Stimulated activated CD8-positive, alpha-beta memory T cell treated with anti-CD3 and anti-CD28 coated beads, Interleukin-2, amount 100 ng/mL, for 1 hour (primary cell): ENCODE measurements at regions not wholly inside any gene's neighbourhood (a gene's known extent, or its start where the extent isn't known, plus 50 kb on each side); places are given as distances from the start of the nearest gene placed in this dataset.
"Not testable (repeated sequence)": the region's sequence is repeated elsewhere in the genome, so short reads cannot be mapped to it uniquely, and the experiment has no call there.

Experiments used
- DNase-seq, 2 donors: peaks; one replicate each; pipeline ENCODE4 v3.0.0-alpha.2; 2020; ENCODE audit warnings: low read depth in 2 of 2

DNA sequence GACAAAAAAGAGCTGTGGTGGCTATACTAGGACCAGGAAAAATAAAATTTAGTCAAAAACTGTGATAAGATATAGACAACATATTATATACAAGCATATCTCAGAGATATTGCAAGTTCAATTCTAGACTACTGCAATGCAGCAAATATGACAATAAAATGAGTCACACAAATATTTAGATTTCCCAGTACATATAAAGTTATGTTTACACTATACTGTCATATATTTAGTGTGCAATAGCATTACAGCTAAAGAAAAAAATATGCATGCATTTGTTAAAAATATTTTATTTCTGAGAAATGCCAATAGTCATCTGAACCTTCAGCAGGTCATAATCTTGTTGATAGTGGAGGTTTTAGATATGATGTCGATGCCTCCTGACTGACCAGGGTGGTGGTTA lies 72.1 kb downstream of the AKR1C4 start:
- no peak for DNase-seq

DNA sequence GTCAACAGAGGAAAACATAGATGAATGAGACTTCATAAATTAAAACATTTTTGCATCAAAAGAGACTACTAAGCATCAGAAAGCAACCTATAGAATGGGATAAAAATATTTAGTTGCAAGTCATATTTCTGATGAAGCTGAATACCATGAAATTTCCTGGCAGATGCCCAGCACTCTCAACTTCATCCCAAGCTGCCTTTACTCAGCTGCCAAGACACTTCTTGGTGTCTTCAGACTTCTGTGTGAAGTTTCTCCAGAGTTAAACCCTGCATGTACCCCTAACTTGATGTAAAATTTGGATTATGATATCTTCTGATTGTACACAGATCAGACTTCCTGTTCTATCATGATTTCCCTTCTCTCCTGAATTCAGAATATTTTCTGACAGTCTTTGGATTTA lies 73.2 kb downstream of the AKR1C4 start:
- DNase-seq = no peak

DNA sequence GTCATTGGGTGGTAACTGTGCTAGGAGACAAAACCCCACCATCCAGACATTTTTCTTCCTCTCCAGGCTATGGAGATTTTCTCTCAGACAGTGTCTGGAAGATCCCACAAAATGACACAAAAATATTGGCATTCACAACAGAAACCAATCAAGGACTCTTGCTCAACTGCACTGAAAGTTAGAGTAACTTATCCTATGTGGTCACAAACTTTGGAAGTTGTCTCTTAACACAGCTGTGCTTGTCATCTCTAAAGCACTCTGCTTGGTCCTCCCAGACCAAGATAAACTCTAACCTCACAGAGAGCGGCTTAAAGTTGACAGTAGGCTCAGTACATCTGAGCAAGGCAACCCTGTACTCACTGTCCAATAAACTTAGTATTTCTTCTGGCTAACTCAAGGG lies 74.9 kb downstream of the AKR1C4 start:
- no peak for DNase-seq

DNA sequence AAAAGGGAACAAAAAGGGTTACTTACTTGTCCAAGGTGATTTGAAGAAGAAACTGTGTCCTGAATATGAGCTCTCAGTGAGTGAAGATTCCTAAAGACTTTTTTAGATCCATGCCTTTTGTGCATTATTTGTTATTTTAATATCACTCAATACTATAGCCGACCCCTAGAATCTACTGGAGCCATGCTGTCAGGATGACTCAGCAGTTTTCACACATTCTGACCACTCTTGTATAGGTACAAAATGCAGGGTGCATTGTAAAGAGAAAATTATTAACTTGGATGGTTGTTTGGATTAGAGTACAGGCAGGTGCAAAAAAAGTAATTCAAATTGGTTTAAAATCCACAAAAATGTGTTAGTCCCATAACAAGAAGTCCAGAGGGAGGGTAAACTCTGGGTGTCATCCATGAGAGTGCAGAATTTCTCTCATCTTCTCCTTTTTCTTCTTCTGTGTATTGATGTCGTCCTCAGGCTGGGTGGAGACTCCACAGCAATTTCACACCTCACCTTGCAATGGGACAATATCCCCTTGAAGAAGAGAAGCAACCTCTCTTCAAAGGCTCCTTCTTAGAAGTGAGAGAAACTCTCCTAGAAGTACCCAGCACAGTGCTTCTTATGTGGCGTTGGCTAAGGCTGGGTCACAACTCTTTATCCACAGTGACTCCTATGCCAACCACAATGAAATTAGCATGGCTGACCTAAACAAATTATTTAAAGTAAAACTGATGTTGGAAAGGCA lies 75.6 kb downstream of the AKR1C4 start:
- DNase-seq = no peak

DNA sequence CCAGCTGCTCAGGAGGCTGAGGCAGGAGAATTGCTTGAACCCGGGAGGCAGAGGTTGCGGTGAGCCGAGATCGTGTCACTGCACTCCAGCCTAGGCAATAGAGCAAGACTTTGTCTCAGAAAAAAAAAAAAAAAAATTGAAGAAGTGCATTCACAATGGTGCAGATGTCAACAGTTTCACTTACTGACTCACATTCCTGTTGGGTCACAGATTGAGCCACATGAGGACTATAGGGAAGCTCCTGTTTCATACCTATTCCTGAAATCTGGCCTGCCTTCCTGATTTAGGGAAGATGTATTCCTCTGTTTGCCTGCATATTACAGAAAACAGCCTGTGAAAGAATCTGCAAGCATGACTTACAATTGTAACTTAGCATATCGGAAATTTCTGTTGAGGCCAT lies 78.2 kb downstream of the AKR1C4 start:
- DNase-seq = no peak

DNA sequence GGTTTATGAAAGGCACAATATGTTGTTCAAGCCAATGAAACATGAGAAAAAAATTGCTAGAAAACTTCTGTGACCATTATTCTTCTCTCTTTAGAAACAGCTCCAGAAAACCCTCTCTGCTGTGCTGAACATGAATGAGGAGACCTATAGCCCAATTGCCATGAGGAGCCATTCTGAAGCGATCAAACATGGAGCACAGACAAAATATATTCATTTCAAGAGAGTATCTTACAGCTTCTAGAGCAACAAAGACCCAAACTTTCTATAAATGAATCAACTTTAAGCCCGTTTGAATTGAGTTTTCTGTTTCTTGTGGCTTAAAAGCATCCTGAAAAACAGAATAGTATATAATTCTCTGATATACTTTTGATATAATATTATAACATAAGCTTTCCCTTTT lies 83.4 kb upstream of the UCN3 start:
- DNase-seq = no peak

DNA sequence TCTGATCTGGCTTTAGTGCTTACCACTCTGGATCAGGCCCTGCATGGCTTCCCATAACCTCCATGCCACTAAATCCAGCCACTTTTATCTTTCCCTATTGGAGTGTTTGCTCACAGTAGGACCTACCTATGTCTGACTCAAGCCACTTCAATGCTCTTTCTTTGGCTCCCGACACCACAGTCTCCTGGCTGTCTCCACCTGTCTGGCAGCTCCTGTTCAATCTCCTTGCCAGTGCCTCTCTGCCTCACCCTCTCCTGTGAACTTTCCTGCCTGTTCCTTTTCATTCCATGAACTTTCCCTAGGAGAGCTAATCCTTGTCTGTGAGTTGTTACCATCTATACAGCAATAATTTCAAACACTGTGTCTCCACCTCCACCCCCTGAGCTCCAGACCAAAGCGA lies 82.6 kb upstream of the UCN3 start:
- DNase-seq = no peak

DNA sequence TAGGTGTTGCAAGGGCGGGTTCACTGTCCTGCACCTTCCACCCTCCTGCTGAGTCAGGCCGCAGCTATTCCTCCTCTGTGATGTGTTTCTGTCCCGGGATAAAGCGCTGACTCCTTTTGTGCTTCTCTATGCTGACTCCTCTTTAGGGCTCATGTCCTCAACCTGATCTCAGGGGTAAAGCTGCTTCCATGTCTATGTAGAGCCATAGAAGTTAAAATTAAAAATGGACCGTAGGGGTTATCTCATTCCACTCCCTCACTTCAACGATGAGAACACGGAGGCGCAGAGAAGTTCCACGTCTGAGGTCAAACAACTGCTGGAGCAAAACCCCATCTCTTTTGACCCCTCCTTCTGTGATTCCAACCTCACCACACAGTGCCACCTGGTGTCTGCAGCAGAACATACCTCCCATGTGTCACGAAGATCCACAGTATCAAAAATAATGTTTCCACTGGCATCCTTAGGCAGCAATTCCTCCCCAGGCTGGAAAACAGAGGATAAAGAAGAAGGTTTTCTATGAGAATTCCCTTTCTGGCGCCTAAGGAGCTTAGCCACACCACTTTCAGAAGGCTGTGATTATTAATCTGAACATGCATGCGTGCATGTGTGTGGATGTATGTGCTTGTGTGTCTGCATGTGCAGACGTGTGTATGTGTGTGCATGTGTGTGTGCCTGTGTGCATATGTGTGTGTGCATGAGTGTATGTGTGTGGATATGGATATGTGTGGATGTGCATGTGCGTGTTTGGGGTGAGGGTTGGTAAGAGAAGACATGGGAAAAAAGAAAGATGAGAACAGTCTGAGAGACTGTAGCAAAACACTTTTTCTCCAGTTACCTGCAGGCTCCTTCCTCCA lies 81.2 kb upstream of the UCN3 start:
- DNase-seq = peak in 1 of 2 donors; percentile 23

DNA sequence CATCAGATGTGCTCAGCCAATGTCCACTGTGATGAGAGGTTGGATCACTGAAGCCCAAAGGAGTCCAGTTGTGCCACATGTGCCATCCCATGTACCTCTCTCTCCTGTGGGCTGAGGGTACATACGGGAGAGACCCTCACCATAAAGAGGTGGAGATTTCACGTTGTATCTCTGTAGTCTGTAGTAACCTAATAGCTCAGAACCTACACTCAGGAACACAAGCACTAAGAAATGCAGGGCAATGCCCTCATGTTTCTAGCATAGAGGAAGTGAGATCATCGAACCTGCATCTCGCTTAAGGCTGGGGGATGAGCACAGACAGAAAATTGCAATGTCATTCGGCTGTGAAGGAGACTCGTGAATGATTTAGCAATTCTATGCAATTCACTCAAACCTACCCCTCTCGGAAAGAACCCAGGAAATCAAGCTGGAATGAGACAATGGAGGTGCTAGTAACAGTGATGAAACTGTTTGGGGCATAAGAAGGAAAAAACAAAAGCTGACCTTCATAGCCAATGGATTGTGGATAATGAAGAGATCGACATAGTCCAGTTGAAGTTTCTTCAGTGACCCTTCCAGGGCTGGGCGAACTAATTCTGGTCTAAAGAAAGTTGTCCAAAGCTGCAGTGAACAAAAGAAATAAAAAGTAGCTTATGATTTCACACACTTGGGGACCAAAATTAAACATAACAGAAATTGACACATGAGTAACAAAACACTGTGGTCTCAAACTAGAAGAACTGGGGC lies 80.3 kb upstream of the UCN3 start:
- DNase-seq = no peak

DNA sequence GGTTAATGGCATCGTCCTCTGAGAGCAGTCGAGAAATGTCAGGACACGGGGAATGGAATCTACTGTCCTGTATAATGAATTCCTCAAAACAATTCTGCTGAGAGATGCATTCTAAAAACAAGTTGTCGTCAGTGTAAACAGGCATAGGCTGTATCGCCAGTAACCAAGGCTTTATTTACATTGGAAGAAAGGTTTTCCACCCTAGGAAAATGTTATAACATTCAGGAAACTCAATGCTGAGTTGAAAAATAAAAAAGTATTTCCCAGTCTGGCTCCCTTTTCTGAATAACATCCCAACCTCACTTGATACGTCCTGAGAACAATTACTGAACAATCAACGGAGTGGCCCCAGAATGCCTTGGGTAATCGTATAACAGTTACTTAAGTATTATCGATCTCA lies 79.6 kb upstream of the UCN3 start:
- DNase-seq = no peak

DNA sequence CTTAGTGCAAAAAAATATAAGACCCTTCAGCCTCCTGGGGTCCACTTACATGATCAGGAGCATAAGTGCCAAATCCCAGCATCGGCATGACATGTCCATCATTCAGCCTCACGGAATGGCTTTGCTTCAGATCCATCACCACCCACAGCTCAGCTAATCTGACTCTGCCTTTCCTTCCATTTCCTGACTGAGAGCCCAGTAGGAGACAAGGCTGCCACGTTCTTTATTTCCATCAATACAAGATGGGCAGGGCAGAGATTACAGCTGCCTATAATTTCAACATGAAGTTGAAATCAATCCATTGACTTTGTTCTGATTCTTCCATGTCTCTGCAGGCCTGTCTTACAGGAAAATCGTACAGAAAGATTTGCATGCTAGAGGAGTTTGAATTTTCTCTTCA lies 76.4 kb upstream of the UCN3 start:
- DNase-seq = no peak

DNA sequence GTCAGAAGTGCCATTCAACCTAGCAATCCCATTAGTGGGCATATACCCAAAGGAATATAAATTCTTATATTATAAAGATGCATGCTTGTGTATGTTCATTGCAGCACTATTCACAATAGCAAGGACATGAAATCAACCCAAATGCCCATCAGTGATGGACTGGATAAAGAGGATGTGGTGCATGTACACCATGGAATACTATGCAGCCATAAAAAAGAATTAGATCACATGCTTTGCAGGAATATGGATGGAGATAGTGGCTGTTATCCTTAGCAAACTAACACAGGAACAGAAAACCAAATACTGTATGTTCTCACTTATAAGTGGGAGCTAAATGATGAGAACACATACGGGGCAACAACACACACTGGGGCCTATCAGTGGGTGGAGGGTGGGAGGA lies 75.5 kb upstream of the UCN3 start:
- DNase-seq = not testable (repeated sequence)

DNA sequence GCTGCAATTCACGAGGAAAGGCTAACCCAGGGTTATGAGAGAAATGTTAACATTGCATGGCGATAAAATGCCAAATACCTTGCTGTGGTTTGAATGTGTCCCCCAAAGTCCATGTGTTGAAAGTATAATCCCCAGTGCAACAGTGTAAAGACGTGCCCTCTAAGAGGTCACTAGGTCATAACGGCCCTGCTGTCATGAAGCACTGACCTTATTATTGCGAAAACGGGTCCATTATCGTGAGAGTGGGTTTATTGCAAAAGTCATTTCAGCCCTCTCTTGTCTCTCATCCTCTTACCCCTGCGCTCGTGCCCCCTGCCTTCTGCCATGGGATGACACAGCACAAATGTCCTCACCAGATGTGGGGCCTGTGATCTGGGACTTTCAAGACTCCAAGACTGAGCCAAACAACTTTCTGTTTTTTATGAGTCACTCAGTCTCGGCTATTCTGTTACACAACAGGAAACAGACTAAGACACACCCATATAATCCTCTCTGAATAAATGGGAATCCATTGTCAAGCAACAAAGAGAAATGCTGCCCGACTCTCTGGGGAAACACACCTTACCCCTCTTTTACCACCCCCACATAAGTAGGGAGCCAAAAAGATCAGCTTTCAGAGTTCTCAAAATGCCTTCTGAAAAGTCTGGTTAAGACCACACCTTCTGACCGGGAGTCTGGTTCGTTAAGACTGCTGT lies 73.1 kb upstream of the UCN3 start:
- peak in 1 of 2 donors; percentile 11 for DNase-seq

DNA sequence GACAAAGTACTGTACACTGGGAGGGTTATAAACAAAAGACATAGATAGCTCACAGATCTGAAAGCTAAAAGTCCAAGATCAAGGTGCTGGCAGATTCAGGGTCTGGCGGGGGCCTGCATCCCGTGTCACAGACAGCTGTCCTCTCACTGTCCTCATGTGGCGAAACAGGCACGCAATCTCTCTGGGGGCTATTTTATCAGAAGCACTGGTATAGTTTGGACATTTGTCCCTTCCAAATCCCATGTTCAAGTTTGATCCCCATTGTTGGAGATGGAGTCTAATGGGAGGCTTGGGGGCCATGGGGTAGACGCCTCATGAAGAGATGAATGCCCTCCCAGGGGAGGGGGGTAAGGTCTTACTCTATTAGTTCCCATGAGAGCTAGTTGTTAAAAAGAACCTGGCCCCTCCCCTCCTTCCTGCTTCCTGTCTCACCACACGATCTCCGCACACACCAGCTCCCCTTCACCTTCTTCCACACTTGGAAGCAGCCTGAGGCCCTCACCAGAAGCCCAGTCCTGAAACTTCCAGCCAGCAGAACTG lies 72.5 kb upstream of the UCN3 start:
- DNase-seq = peak in 1 of 2 donors; percentile 16

DNA sequence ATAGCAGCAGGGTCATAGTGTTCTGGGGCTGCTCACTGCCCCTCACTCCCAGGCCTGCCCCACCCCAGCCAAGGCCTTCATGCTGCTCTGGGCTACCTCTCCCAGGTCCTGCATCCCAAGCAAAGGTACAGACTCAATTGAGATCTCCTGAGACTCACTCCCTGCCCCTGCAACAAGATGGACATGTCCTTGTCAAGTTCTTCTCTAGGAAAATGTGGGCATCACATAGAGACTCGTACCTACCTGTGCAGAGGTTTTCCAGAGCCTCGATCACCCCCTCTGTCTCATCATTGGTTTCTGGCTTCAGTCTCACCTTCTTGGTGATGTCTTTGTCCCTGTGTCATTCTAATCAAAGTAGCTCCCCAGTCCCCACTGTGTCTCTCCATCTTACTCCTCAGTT lies 71.8 kb upstream of the UCN3 start:
- not testable (repeated sequence) for DNase-seq

DNA sequence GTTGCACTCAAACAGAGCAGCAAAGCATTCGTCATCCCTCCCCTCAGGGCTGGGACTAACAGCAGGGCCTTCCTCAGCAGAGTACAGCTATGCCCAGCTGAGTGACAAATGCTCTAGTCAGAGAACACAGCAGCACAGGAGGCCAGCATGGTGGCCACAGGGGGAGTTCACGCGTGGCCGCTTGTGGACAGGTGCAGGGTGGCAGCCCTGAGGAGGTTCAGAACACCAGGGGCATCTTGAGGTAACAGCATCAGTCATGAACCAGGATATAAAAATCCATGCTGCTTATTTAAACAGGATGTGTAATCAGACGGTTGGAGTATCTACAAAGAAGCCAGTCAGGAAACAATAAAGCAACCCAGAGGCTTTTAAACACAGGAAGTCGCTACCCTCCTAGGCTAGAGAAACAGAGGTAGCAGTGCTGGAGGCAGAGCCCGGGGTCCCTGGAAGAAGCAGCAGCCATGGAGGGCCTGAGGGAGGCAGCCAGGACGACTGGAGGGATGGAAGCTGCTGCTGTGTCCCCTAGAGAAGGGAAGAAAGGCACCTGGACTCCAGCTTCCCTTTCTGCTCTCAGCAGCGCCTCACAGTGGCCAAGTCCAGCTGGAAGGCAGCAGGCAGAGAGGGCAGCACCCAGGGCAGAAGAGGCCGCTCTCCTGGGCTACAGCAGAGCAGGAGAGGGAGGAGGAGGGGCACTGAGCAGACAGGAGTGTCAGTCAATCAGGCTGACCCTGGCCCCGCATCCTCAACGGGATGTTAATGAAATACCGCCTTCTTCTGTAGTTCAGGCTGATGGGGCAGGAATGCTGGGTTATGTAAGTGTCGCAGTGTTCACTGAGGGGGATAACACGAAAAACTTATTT lies 70.8 kb upstream of the UCN3 start:
- peak in 1 of 2 donors; percentile 46 for DNase-seq

DNA sequence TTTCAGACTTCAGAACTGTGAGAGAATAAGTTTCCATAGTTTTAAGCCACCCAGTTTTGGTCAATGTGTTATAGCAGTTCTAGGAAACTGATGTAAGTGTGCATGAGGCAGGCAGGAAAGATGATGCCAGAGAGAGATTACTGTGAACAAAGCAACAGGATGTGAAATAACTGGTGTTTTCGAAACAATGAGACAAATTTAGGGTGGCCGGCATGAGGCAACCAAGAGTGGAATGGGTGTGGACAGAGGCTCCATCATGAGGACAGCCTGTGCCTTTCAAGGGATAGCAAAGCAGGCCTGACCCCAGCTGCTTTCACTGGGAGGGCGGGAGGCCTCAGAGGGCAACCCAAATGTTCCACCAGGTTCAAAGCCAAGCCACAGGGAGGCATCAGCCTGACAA lies 67.3 kb upstream of the UCN3 start:
- DNase-seq = no peak

DNA sequence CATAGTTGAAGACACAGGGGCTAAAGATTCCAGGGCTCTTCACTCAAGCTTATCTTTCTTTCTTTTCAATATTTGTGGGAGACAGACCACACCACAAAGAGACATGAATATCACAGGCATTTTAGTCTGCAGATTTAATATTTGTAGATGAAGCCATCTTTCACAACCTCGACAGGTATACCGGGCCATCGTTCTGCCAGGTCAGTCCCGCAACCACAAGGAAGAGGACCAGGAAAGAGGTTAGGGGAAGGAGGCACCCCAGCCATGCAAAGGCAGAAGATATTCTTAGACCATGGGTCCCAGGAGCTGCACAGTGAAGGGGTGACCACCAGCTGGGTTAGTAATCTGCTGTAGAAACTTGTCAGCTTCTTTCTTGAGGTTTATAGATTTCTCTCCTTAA lies 66.8 kb upstream of the UCN3 start:
- no peak for DNase-seq

DNA sequence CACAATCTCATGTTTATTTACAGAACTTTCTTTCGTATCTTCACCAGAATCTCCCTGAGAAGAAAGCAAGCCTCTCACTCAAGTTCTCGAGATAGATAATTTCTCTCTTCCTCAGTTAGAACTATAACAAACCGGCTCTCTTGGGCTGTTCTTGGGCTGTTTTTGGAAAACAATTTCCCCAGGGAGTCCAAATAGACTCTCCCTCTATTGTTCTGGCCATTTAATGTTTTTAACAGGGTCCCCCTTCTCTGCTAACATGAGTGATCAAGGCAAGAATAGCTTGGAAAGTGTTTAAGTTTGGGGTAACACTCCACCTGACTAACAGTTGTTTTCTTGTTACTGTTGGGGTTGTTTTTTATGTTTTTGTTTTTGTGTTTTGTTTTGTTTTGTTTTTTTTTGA lies 64.8 kb upstream of the UCN3 start:
- DNase-seq = no peak

DNA sequence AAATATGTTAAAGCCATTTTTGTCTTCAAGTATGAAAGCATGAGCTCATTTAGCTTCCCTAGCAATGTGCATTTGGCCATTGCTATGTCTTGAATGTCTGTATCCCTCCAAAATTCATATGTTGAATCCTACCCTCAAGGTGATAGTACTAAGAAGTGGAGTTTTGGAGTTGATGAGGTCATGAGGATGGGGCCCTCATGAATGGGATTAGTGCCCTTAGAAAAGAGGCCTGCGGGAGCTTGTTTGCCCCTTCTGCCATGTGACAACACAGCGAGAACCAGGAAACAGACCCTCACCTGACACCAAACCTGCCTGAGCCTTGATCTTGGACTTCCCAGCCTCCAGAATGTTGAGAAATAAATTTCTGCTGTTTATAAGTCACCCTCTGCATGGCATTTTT lies 61.3 kb upstream of the UCN3 start:
- no peak for DNase-seq

DNA sequence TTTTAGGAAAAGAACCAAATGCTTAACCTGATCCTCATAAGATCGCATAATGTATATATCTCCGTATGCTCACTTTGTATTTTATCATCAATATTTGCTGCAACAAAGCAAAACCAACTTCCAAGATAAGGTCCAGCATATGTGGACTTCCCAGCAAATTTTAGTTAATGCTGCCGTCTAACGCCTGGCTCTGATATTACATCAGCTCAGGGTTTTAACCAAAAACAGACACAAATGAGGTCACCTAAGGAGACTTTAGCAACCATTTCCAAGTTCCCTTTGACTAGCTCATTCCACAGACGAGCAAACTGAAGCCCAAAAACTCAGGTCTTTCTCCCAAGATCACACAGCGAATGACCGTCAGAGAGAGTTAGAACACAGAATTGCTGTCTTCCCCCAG lies 59.4 kb upstream of the UCN3 start:
- DNase-seq = no peak
